Natural killer cell (primary cell): ENCODE measurements at regions not wholly inside any gene's neighbourhood (a gene's known extent, or its start where the extent isn't known, plus 50 kb on each side); places are given as distances from the start of the nearest gene placed in this dataset.

Experiments used
- ATAC-seq, 3 donors: fragments of 150-1000 bp in 2 of 3; fragments of 200-7000 bp in 1 of 3; cut with Tn5 transposase; 1 replicate in 1 of 3; 2 replicates in 2 of 3; pipeline ENCODE4 v1.10.0; 2021; ENCODE audit warnings: mild to moderate bottlenecking in 2 of 3, moderate library complexity in 2 of 3
- DNase-seq, 2 donors: peaks; one replicate each; pipeline versions ENCODE4 v3.0.0 to v3.0.0-alpha.2; 2013 to 2021; ENCODE audit warnings: mixed read lengths in 1 of 2
- H3K27ac ChIP-seq: one replicate; pipeline ENCODE4 v1.5.1; 2013; ENCODE audit warnings: mild to moderate bottlenecking, low read length
- H3K27me3 ChIP-seq: one replicate; pipeline ENCODE4 v1.6.1; 2013; ENCODE audit warnings: low read length; ENCODE audit not compliant: control insufficient read depth, insufficient read depth
- H3K36me3 ChIP-seq: one replicate; pipeline ENCODE4 v1.6.1; 2013; ENCODE audit warnings: low read length; ENCODE audit not compliant: control insufficient read depth, insufficient read depth
- H3K4me1 ChIP-seq: one replicate; pipeline ENCODE4 v1.6.1; 2013; ENCODE audit warnings: low read length; ENCODE audit not compliant: control insufficient read depth, insufficient read depth
- H3K4me3 ChIP-seq: one replicate; pipeline ENCODE4 v1.5.1; 2013; ENCODE audit warnings: low read length
- H3K9me3 ChIP-seq: one replicate; pipeline ENCODE4 v1.6.1; 2013; ENCODE audit warnings: low read length; ENCODE audit not compliant: control insufficient read depth, insufficient read depth
- H3K27ac Mint-ChIP-seq, 2 donors: one replicate each; pipeline ENCODE4 v1.8.0; 2022; ENCODE audit warnings: mild to moderate bottlenecking in 2 of 2, mixed read lengths in 2 of 2, moderate library complexity in 1 of 2
- H3K27me3 Mint-ChIP-seq, 2 donors: one replicate each; pipeline ENCODE4 v1.8.0; 2022; ENCODE audit warnings: low read depth in 2 of 2, mixed read lengths in 2 of 2
- H3K36me3 Mint-ChIP-seq: one replicate; pipeline ENCODE4 v1.8.0; 2022; ENCODE audit warnings: mixed read lengths
- H3K4me1 Mint-ChIP-seq, 2 donors: one replicate each; pipeline ENCODE4 v1.8.0; 2022; ENCODE audit warnings: mixed read lengths in 2 of 2
- H3K4me3 Mint-ChIP-seq: one replicate; pipeline ENCODE4 v1.8.0; 2022; ENCODE audit warnings: mild to moderate bottlenecking, moderate library complexity, mixed read lengths
- H3K9me3 Mint-ChIP-seq, 2 donors: one replicate each; pipeline ENCODE4 v1.8.0; 2022; ENCODE audit warnings: mixed read lengths in 2 of 2
- CTCF ChIP-seq: fragments of 200-600 bp; IDR thresholded peaks from one replicate; pipeline ENCODE4 v1.8.0; 2022; ENCODE audit warnings: antibody characterized with exemption
- WGBS: methylation state at CpG from one replicate; pipeline ENCODE4 v1.1.7; 2013; ENCODE audit warnings: missing lambda C conversion rate; ENCODE audit not compliant: insufficient coverage; 5-methylcytosine and 5-hydroxymethylcytosine counted together
- intact Hi-C: fragments of 100-400 bp; cut with micrococcal nuclease; formaldehyde crosslinking; loops from one replicate; pipeline ENCODE4 v1.14.2; 2022

GRCh38 chr16:86388976-86389375 lies 121.4 kb upstream of the FOXF1 start:
- Histone ChIP-seq H3K27me3 (no peaks in the 10 kb centered on the region), H3K36me3 (no peaks in the 10 kb centered on the region), H3K4me3 (no peak overlapping the region), H3K27ac (no peak overlapping the region), H3K4me1 (no peaks in the 10 kb centered on the region), H3K9me3 (no peaks in the 10 kb centered on the region)
- Mint-ChIP-seq H3K36me3 (no peaks in the 10 kb centered on the region), H3K27ac (no peak overlapping the region), H3K4me1 (no peaks in the 10 kb centered on the region), H3K27me3 (peaks cover 4 to 20% of the 10 kb centered on the region in 2 donors), H3K4me3 (no peak overlapping the region), H3K9me3 (no peaks in the 10 kb centered on the region)
- no peak for TF ChIP-seq CTCF
- 65% methylated on average over 2 of the region's 5 CpGs for WGBS
- DNase-seq = no peak
- intact Hi-C loops = no loop called here
- no peak for ATAC-seq

- H3K27me3 ChIP-seq = no peaks in the 10 kb centered on the region
- no peak for ATAC-seq
- no peak overlapping the region for H3K27ac ChIP-seq
- H3K36me3 ChIP-seq = no peaks in the 10 kb centered on the region
- no peak overlapping the region for H3K27ac Mint-ChIP-seq
- WGBS = 71% methylated on average over 17 of the region's 17 CpGs
- intact Hi-C loops = no loop called here
- no peak overlapping the region for H3K4me3 ChIP-seq
- H3K4me3 Mint-ChIP-seq = no peak overlapping the region
- no peaks in the 10 kb centered on the region for H3K36me3 Mint-ChIP-seq
- H3K9me3 Mint-ChIP-seq = no peaks in the 10 kb centered on the region
- H3K9me3 ChIP-seq = no peaks in the 10 kb centered on the region
- no peak for DNase-seq
- TF ChIP-seq CTCF = no peak
- no peaks in the 10 kb centered on the region for H3K4me1 ChIP-seq
- no peaks in the 10 kb centered on the region for H3K4me1 Mint-ChIP-seq
- H3K27me3 Mint-ChIP-seq = peaks cover 4 to 20% of the 10 kb centered on the region in 2 donors
Measured at GRCh38 chr16:86389566-86390328, 120.6 kb upstream of the FOXF1 start.

- no peak for DNase-seq
- Histone ChIP-seq H3K4me1 (no peaks in the 10 kb centered on the region), H3K4me3 (no peak overlapping the region), H3K27me3 (no peaks in the 10 kb centered on the region), H3K9me3 (no peaks in the 10 kb centered on the region), H3K27ac (no peak overlapping the region), H3K36me3 (no peaks in the 10 kb centered on the region)
- no peak overlapping the region for H3K27ac Mint-ChIP-seq
- peaks cover 6 to 20% of the 10 kb centered on the region in 2 donors for H3K27me3 Mint-ChIP-seq
- intact Hi-C loops = no loop called here
- H3K36me3 Mint-ChIP-seq = no peaks in the 10 kb centered on the region
- no peak for TF ChIP-seq CTCF
- H3K4me1 Mint-ChIP-seq = no peaks in the 10 kb centered on the region
- no peak overlapping the region for H3K4me3 Mint-ChIP-seq
- 61% methylated on average over 1 of the region's 1 CpG for WGBS
- no peaks in the 10 kb centered on the region for H3K9me3 Mint-ChIP-seq
- ATAC-seq = no peak
Measured at GRCh38 chr16:86390335-86390734, 120.0 kb upstream of the FOXF1 start.

- Mint-ChIP-seq H3K27me3 (peaks cover 10 to 11% of the 10 kb centered on the region in 2 donors), H3K27ac (no peak overlapping the region), H3K4me3 (no peak overlapping the region), H3K36me3 (no peaks in the 10 kb centered on the region), H3K4me1 (no peaks in the 10 kb centered on the region), H3K9me3 (no peaks in the 10 kb centered on the region)
- no peak for DNase-seq
- TF ChIP-seq CTCF = no peak
- Histone ChIP-seq H3K27me3 (no peaks in the 10 kb centered on the region), H3K4me1 (no peaks in the 10 kb centered on the region), H3K36me3 (no peaks in the 10 kb centered on the region), H3K27ac (no peak overlapping the region), H3K9me3 (no peaks in the 10 kb centered on the region), H3K4me3 (no peak overlapping the region)
- intact Hi-C loops = no loop called here
- WGBS = 83% methylated on average over 6 of the region's 6 CpGs
- ATAC-seq = no peak
Measured at GRCh38 chr16:86391486-86391885, 118.8 kb upstream of the FOXF1 start.
